ENCODE measurements at regions not wholly inside any gene's neighbourhood (a gene's known extent, or its start where the extent isn't known, plus 50 kb on each side); places are given as distances from the start of the nearest gene placed in this dataset.

- TF ChIP-seq CTCF (conservative IDR thresholded peaks at IDR 0.05; ENCODE audit: low read length), result no peak
- TF ChIP-seq EZH2phosphoT487 (IDR thresholded peaks at IDR 0.05; ENCODE audit: borderline replicate concordance, low read depth, low read length), result no peak
These were observed 687.9 kb downstream of the SQOR start for GRCh38 chr15:46322753-46323152.

Measured in OCI-LY7 (cell line).